Endothelial cell (in vitro differentiated cells): ENCODE measurements at regions not wholly inside any gene's neighbourhood (a gene's known extent, or its start where the extent isn't known, plus 50 kb on each side); places are given as distances from the start of the nearest gene placed in this dataset.

Source experiments
- DNase-seq: peaks from one replicate; pipeline ENCODE4 v3.0.0; 2021; ENCODE audit warnings: low spot score
- H3K27ac Mint-ChIP-seq: one replicate; pipeline ENCODE4 v1.8.0; 2021; ENCODE audit warnings: mixed read lengths, inconsistent platforms; ENCODE audit not compliant: unreplicated experiment
- H3K27me3 Mint-ChIP-seq: one replicate; pipeline ENCODE4 v1.8.0; 2021; ENCODE audit warnings: mild to moderate bottlenecking, moderate library complexity, mixed read lengths, inconsistent platforms; ENCODE audit not compliant: unreplicated experiment
- H3K36me3 Mint-ChIP-seq: one replicate; pipeline ENCODE4 v1.8.0; 2021; ENCODE audit warnings: mild to moderate bottlenecking, low read depth, mixed read lengths, inconsistent platforms; ENCODE audit not compliant: unreplicated experiment
- H3K4me1 Mint-ChIP-seq: one replicate; pipeline ENCODE4 v1.8.0; 2021; ENCODE audit warnings: mild to moderate bottlenecking, mixed read lengths, inconsistent platforms; ENCODE audit not compliant: unreplicated experiment
- H3K4me3 Mint-ChIP-seq: one replicate; pipeline ENCODE4 v1.8.0; 2021; ENCODE audit warnings: mild to moderate bottlenecking, mixed read lengths, inconsistent platforms; ENCODE audit not compliant: unreplicated experiment
- H3K9me3 Mint-ChIP-seq: one replicate; pipeline ENCODE4 v1.8.0; 2021; ENCODE audit warnings: mixed read lengths, inconsistent platforms; ENCODE audit not compliant: unreplicated experiment
- TF ChIP-seq, protein P1 (sequence below): fragments of 200-600 bp; sonication (generic); IDR thresholded peaks from one replicate; pipeline ENCODE4 v1.5.0; 2021; ENCODE audit warnings: antibody characterized with exemption; ENCODE audit not compliant: unreplicated experiment

DNA sequence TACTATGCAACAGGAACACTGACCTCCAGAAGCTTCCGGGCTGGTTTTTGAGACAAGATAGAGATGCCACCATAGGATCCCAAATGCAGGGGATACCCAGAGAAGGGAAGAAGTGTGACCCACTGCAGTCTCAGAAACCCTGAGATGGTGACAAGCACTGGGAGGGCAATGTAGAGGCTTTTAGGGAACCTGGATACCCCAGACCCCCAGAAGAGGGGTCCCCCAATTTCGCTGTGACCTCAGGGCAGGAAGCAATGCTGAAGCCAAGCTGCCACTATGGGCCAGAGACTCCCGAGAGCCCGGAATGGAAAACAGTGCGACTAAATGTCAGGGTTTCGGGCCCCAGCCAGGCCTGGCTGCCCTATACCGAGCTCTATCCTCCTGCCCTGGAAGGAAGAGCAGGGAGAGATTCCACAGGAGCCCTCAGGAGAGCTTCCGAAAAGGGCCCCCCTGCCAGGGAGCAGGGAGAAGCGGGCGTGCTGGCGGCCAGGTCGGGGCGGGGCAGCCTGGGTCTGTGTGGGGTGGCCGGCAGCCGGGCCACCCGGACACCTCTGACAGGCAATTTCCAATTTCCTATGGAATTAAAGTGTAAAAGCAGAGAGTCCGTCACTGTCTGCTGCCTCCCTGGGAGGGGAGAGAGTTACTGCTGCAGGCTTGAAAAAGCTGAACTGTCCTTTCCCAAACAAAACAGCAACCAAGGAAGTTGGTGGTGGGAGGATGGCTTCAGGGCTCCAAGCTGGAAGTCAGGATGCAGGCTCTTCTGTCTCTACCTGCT, 154.2 kb downstream of the FGF18 start:
- Mint-ChIP-seq H3K4me1 (peaks cover 7% of the 10 kb centered on the region), H3K27ac (no peak overlapping the region), H3K4me3 (no peak overlapping the region), H3K27me3 (peaks cover 3% of the 10 kb centered on the region), H3K36me3 (peaks cover 5% of the 10 kb centered on the region), H3K9me3 (no peaks in the 10 kb centered on the region)
- TF ChIP-seq, protein P1, sequence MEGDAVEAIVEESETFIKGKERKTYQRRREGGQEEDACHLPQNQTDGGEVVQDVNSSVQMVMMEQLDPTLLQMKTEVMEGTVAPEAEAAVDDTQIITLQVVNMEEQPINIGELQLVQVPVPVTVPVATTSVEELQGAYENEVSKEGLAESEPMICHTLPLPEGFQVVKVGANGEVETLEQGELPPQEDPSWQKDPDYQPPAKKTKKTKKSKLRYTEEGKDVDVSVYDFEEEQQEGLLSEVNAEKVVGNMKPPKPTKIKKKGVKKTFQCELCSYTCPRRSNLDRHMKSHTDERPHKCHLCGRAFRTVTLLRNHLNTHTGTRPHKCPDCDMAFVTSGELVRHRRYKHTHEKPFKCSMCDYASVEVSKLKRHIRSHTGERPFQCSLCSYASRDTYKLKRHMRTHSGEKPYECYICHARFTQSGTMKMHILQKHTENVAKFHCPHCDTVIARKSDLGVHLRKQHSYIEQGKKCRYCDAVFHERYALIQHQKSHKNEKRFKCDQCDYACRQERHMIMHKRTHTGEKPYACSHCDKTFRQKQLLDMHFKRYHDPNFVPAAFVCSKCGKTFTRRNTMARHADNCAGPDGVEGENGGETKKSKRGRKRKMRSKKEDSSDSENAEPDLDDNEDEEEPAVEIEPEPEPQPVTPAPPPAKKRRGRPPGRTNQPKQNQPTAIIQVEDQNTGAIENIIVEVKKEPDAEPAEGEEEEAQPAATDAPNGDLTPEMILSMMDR, result no peak
- no peak for DNase-seq

DNA sequence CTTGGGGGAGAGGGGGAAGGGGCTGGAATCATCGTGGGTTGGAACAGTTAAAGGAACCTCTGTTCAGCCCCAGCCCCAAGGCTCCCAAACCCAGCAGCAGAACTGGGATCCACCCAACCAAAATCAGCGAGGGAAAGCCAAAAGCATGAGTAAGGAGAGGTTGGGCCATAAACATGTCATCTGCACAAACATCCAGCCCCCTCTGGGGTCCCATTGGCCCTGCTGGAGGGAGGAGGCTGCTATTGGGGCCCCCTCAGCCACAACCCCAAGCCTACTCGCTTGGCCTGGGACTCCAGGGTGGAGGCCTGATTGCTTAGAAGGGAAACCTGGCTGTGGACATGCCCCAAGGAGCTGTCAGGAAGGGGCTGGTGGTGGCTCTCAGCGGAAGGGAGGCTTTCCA, 154.9 kb downstream of the FGF18 start:
- Mint-ChIP-seq H3K27me3 (peaks cover 3% of the 10 kb centered on the region), H3K4me3 (no peak overlapping the region), H3K9me3 (no peaks in the 10 kb centered on the region), H3K36me3 (peaks cover 5% of the 10 kb centered on the region), H3K27ac (no peak overlapping the region), H3K4me1 (peaks cover 7% of the 10 kb centered on the region)
- TF ChIP-seq, protein P1, result no peak
- no peak for DNase-seq

DNA sequence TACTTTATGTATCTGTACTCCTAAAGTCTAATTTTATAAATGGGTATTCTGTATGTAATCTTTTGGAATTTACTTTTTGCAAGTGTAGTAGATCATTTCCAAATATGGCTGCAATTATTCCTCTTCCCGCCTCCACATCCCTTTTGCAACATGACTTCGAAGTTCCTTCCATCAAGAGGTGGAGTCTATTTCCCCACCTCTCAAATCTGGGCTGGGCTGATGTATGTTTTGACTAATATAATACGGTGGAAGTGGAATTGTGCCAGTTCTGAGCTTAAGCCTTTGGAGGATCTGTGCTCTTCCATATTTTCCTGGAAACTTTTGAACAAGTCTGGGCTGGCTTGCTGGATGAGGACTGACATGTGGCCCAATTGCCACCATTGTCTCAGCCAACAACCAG, 155.9 kb downstream of the FGF18 start:
- no peak overlapping the region for H3K27ac Mint-ChIP-seq
- H3K4me1 Mint-ChIP-seq, result peaks cover 4% of the 10 kb centered on the region
- peaks cover 5% of the 10 kb centered on the region for H3K36me3 Mint-ChIP-seq
- no peaks in the 10 kb centered on the region for H3K9me3 Mint-ChIP-seq
- peaks cover 3% of the 10 kb centered on the region for H3K27me3 Mint-ChIP-seq
- TF ChIP-seq, protein P1, result no peak
- no peak overlapping the region for H3K4me3 Mint-ChIP-seq
- no peak for DNase-seq

DNA sequence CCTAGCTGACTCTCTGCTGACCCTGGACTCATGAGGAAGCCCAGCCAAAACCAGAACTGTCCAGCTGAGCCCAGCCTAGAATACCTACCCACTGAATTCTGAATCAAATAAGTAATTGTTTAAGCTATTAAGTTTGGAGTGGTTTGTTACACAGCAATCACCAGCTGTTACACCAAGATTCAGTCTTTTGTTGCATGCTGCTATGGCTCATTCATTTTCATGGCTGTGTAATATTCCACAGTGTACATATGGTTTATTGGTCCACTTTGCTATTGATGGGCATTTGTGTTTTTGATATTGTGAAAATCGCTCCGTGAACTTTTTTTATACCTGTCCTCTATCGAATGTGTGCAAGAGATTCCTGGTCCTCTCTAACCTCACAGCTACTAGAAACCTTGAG, 156.4 kb downstream of the FGF18 start:
- DNase-seq, result no peak
- Mint-ChIP-seq H3K4me3 (no peak overlapping the region), H3K4me1 (peaks cover 4% of the 10 kb centered on the region), H3K27ac (no peak overlapping the region), H3K9me3 (no peaks in the 10 kb centered on the region), H3K27me3 (peaks cover 3% of the 10 kb centered on the region), H3K36me3 (peaks cover 5% of the 10 kb centered on the region)
- TF ChIP-seq, protein P1, result no peak

DNA sequence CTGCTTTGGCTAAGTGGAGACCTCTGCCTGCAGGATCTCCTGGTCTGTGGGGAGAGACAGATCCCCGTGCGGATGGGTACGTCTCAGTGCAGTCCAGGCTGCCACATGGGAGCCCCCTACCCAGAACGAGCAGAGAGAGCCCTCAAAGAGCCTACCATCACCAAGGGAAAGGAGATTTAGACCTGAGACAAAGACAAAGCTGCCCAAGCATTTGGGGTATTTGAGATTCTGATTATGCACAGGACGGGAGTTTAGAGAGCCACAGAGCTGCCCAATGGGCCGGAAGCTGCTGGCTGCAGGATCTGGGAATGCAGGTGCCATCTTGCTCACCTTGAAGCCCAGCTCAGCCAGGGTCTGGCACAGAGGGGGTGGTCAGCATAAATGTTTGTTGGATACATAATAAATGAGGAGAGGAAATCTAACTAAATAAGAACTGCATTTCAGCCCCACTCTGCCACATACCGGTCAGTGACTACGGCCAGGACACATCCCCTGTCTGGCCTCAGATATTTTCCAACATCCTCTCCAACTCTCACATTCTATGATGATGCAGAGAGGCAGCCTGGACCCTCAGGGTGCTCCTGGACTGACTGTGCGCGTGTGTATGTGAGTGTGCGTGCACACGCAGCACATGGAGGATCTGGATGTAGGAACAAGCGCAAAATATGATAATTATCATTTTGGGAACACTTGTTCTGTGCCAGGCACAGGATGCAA, 157.8 kb downstream of the FGF18 start:
- no peak overlapping the region for H3K27ac Mint-ChIP-seq
- peaks cover 4% of the 10 kb centered on the region for H3K4me1 Mint-ChIP-seq
- H3K9me3 Mint-ChIP-seq, result no peaks in the 10 kb centered on the region
- H3K4me3 Mint-ChIP-seq, result no peak overlapping the region
- H3K27me3 Mint-ChIP-seq, result peaks cover 3% of the 10 kb centered on the region
- H3K36me3 Mint-ChIP-seq, result peaks cover 5% of the 10 kb centered on the region
- DNase-seq, result no peak
- TF ChIP-seq, protein P1, result no peak
